HepG2 (cell line): ENCODE measurements at regions not wholly inside any gene's neighbourhood (a gene's known extent, or its start where the extent isn't known, plus 50 kb on each side); places are given as distances from the start of the nearest gene placed in this dataset.

ENCODE experiments used
- ATAC-seq: fragments of 200-7000 bp; cut with Tn5 transposase; 3 replicates; pipeline ENCODE4 v1.9.1; 2020; ENCODE audit warnings: mild to moderate bottlenecking, moderate library complexity
- BruUV-seq: library from RNA; stranded (reverse); fragments of 400-500 nt; replicated peaks from 2 replicates; lab custom pipeline; 2021; lab: Mats Ljungman, UMichigan
- CTCF ChIA-PET: fragments of 300-600 bp; formaldehyde crosslinking; extraction: SDS; loops from one replicate; lab custom pipeline; 2021; ENCODE audit warnings: low total read pairs, inconsistent platforms, low intra/inter-chr PET ratio; lab: Yijun Ruan, JAX
- POLR2A ChIA-PET: fragments of 350-600 bp; sonication (Branson Sonifier 250); formaldehyde crosslinking; loops from one replicate; lab custom pipeline; 2020; ENCODE audit warnings: antibody characterized with exemption, inconsistent platforms; lab: Yijun Ruan, JAX
- DNase-seq: peaks from one replicate; pipeline ENCODE4 v3.0.0-alpha.2; 2015; ENCODE audit warnings: low spot score
- FAIRE-seq: peaks from 3 replicates; lab custom pipeline; 2011; peaks lifted over from hg19 to GRCh38; lab: Jason Lieb, UNC
- H2AFZ ChIP-seq: one replicate; pipeline ENCODE4 v1.6.1; 2011; ENCODE audit warnings: low read length, inconsistent platforms
- H3K27ac ChIP-seq: fragments of 300-600 bp; 3 replicates; pipeline ENCODE4 v1.8.0; 2011; ENCODE audit warnings: mixed run types, mild to moderate bottlenecking, mixed read lengths, low read length, inconsistent platforms; ENCODE audit not compliant: insufficient read depth; ENCODE audit errors: extremely low read length
- H3K27me3 ChIP-seq, 2 experiments: fragments of 200-600 bp in 1 of 2; 2 replicates in 1 of 2; 3 replicates in 1 of 2; pipeline versions ENCODE4 v1.6.0 to v1.8.0; 2011; ENCODE audit warnings: low read length in 2 of 2, mild to moderate bottlenecking in 2 of 2, moderate library complexity in 2 of 2, inconsistent platforms in 1 of 2; ENCODE audit not compliant: insufficient read depth in 2 of 2, control insufficient read depth in 1 of 2
- H3K36me3 ChIP-seq, 2 experiments: fragments of 200-600 bp in 1 of 2; replicated peaks in 1 of 2; 2 replicates in 1 of 2; 3 replicates in 1 of 2; pipeline versions ENCODE4 v1.5.1 to v1.8.0; 2011; ENCODE audit warnings: low read length in 2 of 2, inconsistent platforms in 1 of 2; ENCODE audit not compliant: insufficient read depth in 2 of 2, control insufficient read depth in 1 of 2
- H3K4me1 ChIP-seq: 2 replicates; pipeline ENCODE4 v1.5.1; 2012; ENCODE audit warnings: low read length, inconsistent platforms; ENCODE audit not compliant: insufficient read depth
- H3K4me2 ChIP-seq: 2 replicates; pipeline ENCODE4 v1.6.0; 2011; ENCODE audit warnings: low read depth, low read length, inconsistent platforms
- H3K4me3 ChIP-seq, 3 experiments: fragments of 200-600 bp in 1 of 3; sonication (generic), shearing (Covaris generic) in 1 of 3; replicated peaks in 1 of 3; 2 replicates each; pipeline ENCODE4 v1.5.1; 2011 to 2016; ENCODE audit warnings: low read length in 3 of 3, inconsistent platforms in 2 of 3, low read depth in 2 of 3, mild to moderate bottlenecking in 2 of 3, control low read depth in 1 of 3, mixed read lengths in 1 of 3; ENCODE audit not compliant: insufficient read depth in 1 of 3
- H3K79me2 ChIP-seq: one replicate; pipeline ENCODE4 v1.6.1; 2011; ENCODE audit warnings: low read length, inconsistent platforms; ENCODE audit not compliant: insufficient read depth
- H3K9ac ChIP-seq: 2 replicates; pipeline ENCODE4 v1.6.0; 2011; ENCODE audit warnings: mild to moderate bottlenecking, low read depth, low read length, inconsistent platforms; ENCODE audit not compliant: insufficient read depth
- H3K9me3 ChIP-seq: 2 replicates; pipeline ENCODE4 v1.5.1; 2012; ENCODE audit warnings: mild to moderate bottlenecking, low read length
- H4K20me1 ChIP-seq: 2 replicates; pipeline ENCODE4 v1.6.0; 2011; ENCODE audit warnings: inconsistent platforms, mild to moderate bottlenecking, low read length, moderate library complexity; ENCODE audit not compliant: insufficient read depth
- CTCF ChIP-seq: sonication (generic); formaldehyde crosslinking; IDR thresholded peaks from 2 replicates; pipeline ENCODE4 v1.5.0; 2020; ENCODE audit warnings: mild to moderate bottlenecking, missing genetic modification reagents, moderate library complexity
- FOXA1 ChIP-seq, 2 experiments: fragments of 450-650 bp in 1 of 2; sonication (generic) in 1 of 2; formaldehyde crosslinking in 1 of 2; IDR thresholded peaks; 2 replicates each; pipeline versions ENCODE4 v1.4.0 to v1.6.1; 2016 to 2020; ENCODE audit warnings: missing genetic modification reagents in 1 of 2
- PBX3 ChIP-seq: sonication (generic); formaldehyde crosslinking; IDR thresholded peaks from 2 replicates; pipeline ENCODE4 v1.8.1; 2023; ENCODE audit warnings: missing genetic modification reagents, inconsistent platforms, borderline replicate concordance
- PRPF4 ChIP-seq: fragments of 200-400 bp; formaldehyde crosslinking; IDR thresholded peaks from 2 replicates; pipeline ENCODE4 v1.6.1; 2016; ENCODE audit warnings: low read length, low read depth; ENCODE audit not compliant: poor library complexity, severe bottlenecking
- STAG1 ChIP-seq: sonication (generic); formaldehyde crosslinking; IDR thresholded peaks from 2 replicates; pipeline ENCODE4 v1.4.0; 2020; ENCODE audit warnings: missing genetic modification reagents
- XRCC5 ChIP-seq: fragments of 200-400 bp; formaldehyde crosslinking; optimal IDR thresholded peaks from 2 replicates; pipeline ENCODE3; 2017; ENCODE audit warnings: mild to moderate bottlenecking, low read length
- ZNF646 ChIP-seq: sonication (generic); formaldehyde crosslinking; IDR thresholded peaks from 2 replicates; pipeline ENCODE4 v1.9.0; 2021; ENCODE audit warnings: mild to moderate bottlenecking, missing genetic modification reagents
- ZNF768 ChIP-seq: sonication (generic); formaldehyde crosslinking; IDR thresholded peaks from 2 replicates; pipeline ENCODE4 v1.4.0; 2020; ENCODE audit warnings: missing genetic modification reagents
- WGBS: methylation state at CpG from one replicate; pipeline ENCODE4 v1.1.6; 2017; ENCODE audit warnings: low lambda C conversion rate; 5-methylcytosine and 5-hydroxymethylcytosine counted together
- in situ Hi-C: cut with HindIII; loops from 2 replicates; pipeline ENCODE4 v1.10.0; 2017; ENCODE audit warnings: low pct_unique_long_range_greater_than_20kb; ENCODE audit not compliant: extremely low pct_ligation_motif_present
- intact Hi-C: fragments of 100-400 bp; cut with micrococcal nuclease; formaldehyde crosslinking; loops from one replicate; pipeline ENCODE4 v1.10.0; 2022; ENCODE audit not compliant: unreplicated experiment

GRCh38 chr2:11073251-11073650, 82.0 kb upstream of the SLC66A3 start:
- no peak for TF ChIP-seq FOXA1 (IDR thresholded peaks at IDR 0.05)
- 0 out of 2 replicates have a peak, but pooled peaks have one; percentile 12 for TF ChIP-seq FOXA1 (CRISPR knock-in tag; IDR thresholded peaks at IDR 0.05)
- TF ChIP-seq PBX3 (CRISPR knock-in tag) = no peak
- no peak for TF ChIP-seq PRPF4
- 0 out of 2 replicates have a peak, but pooled peaks have one; percentile 33 for TF ChIP-seq ZNF646 (CRISPR knock-in tag)
- peak; percentile 58 for TF ChIP-seq CTCF
- TF ChIP-seq STAG1 (CRISPR knock-in tag) = peak; percentile 55
- TF ChIP-seq XRCC5 = peak; percentile 56
- peak; percentile 56; the same call in 1 of the 2 replicates for TF ChIP-seq ZNF768 (CRISPR knock-in tag)
- TF ChIP-seq, all 625 proteins: peak for 6
- Histone ChIP-seq H3K4me2 (no peak overlapping the region), H2AFZ (no peak overlapping the region), H3K4me1 (no peaks in the 10 kb centered on the region), H3K79me2 (no peaks in the 10 kb centered on the region), H3K9ac (no peak overlapping the region), H3K4me3 (no peak overlapping the region), H3K9me3 (no peaks in the 10 kb centered on the region), H3K36me3 (no peaks in the 10 kb centered on the region), H3K27me3 (peaks cover 17 to 84% of the 10 kb centered on the region in 2 experiments; a peak in 4 of 5 replicates), H4K20me1 (peaks cover 2% of the 10 kb centered on the region; the same call in 1 of the 2 replicates), H3K27ac (no peak overlapping the region)
- peak; percentile 29 for DNase-seq
- FAIRE-seq = peak; percentile 43
- peak; percentile 81 for ATAC-seq
- intact Hi-C loops (no loop called here), in situ Hi-C loops (no loop called here)
- 6% methylated on average over 9 of the region's 10 CpGs for WGBS
- ChIA-PET POLR2A (no interaction called here), CTCF (no interaction called here)
- no TSS peak for BruUV-seq
